ENCODE measurements at regions not wholly inside any gene's neighbourhood (a gene's known extent, or its start where the extent isn't known, plus 50 kb on each side); places are given as distances from the start of the nearest gene placed in this dataset.

DNA sequence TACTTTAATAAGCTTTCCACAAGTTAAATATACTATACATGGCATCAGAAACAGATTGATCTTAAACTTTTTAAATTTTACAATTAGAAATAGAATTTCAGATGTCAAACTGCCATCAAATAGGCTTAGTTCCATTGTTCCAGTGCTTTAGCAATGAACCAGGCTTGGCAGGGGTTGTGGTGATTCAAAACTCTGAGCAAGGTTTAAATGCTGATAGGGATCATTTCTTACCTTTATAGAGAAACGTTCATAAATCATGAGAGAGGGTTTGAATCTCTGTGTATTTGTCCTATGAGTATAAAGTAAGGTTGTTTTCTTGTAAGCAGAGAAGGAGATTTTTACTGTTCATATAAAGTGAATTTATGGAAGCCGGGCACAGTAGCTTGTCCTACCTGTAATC lies 794.5 kb upstream of the TBX3 start:
- TF ChIP-seq, protein P1, sequence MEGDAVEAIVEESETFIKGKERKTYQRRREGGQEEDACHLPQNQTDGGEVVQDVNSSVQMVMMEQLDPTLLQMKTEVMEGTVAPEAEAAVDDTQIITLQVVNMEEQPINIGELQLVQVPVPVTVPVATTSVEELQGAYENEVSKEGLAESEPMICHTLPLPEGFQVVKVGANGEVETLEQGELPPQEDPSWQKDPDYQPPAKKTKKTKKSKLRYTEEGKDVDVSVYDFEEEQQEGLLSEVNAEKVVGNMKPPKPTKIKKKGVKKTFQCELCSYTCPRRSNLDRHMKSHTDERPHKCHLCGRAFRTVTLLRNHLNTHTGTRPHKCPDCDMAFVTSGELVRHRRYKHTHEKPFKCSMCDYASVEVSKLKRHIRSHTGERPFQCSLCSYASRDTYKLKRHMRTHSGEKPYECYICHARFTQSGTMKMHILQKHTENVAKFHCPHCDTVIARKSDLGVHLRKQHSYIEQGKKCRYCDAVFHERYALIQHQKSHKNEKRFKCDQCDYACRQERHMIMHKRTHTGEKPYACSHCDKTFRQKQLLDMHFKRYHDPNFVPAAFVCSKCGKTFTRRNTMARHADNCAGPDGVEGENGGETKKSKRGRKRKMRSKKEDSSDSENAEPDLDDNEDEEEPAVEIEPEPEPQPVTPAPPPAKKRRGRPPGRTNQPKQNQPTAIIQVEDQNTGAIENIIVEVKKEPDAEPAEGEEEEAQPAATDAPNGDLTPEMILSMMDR (IDR thresholded peaks at IDR 0.05; ENCODE audit: insufficient read depth, low read length, poor library complexity, severe bottlenecking): no peak
- Histone ChIP-seq H3K27me3 (ENCODE audit: control insufficient read depth, insufficient read depth, low read length) (no peaks in the 10 kb centered on the region), H3K36me3 (ENCODE audit: control insufficient read depth, insufficient read depth, low read length) (no peaks in the 10 kb centered on the region), H3K4me3 (ENCODE audit: low read depth, low read length) (no peak overlapping the region)
- no peak for DNase-seq (ENCODE audit: low read depth)

DNA sequence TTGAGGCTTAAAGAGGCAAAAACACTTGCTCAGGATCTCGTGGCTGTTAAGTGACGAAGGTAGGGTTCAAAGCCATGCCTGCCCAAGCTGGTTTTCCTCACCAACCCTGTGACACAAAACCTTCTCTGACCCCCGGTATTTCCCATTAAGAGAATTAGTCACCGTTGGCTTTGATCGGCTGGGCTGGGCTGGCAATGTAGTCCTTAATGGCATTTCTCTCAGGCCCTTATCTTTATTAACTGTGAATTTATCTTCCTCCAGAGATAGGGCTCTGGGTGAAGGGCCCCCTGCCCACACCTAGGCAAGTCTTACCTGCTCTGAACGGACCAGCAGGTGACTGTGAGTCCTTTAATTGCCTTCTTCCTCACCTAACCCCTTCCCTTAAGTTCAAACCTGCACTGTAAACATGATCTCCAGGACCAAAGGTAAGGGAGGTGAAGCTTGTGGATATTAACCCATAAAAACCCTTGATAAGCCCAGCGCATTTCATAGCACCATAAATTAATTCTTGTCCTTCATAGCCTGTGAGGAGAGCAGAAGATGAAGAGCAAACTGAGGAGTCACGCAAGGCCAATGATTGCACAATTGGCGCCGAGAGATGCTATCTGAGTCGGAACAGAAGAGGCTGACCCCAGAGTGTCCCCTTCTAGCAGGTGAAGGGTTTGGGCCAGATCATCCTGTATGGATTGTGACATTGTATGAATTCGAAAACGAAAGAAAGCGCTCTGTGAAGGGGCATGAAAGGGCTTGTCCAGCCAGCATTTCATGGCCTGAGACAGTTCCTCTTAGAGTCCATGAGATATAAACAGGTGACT lies 790.8 kb upstream of the TBX3 start:
- no peak for DNase-seq (ENCODE audit: low read depth)
- H3K4me3 ChIP-seq (ENCODE audit: low read depth, low read length): no peak overlapping the region
- no peaks in the 10 kb centered on the region for H3K27me3 ChIP-seq (ENCODE audit: control insufficient read depth, insufficient read depth, low read length)
- H3K36me3 ChIP-seq (ENCODE audit: control insufficient read depth, insufficient read depth, low read length): no peaks in the 10 kb centered on the region
- TF ChIP-seq, protein P1 (IDR thresholded peaks at IDR 0.05; ENCODE audit: insufficient read depth, low read length, poor library complexity, severe bottlenecking): no peak

DNA sequence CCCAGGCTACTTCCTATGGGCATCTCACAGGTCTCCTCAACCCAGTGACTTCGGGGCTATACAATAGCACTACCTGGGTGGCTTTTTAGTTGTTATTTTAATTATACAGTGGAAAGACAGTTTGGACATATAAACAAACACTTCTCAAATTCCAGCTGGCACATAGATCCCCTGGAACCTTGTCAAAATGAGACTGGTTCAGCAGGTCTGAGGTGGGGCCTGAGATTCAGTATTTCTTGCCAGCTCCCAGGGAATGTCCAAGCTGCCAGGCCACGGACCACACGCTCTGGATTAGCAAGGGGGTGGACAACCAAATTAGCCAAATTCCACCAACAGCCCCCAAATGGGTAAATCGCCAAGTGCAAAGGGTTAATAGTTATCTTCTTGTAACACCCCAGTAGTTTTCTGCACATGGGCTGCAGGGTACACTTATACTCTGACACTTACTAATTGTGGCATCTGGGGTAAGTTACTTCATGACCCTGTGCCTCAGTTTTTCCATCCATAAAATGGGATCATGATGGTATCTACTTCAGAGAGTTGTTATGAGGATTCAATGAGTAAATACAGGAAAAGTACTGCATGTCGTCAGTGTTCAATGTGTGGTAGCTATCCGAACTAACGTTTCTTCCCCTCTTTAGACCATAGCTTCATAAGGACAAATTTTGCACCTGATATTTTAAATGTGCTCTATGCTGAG lies 789.4 kb upstream of the TBX3 start:
- H3K27me3 ChIP-seq (ENCODE audit: control insufficient read depth, insufficient read depth, low read length): no peaks in the 10 kb centered on the region
- TF ChIP-seq, protein P1 (IDR thresholded peaks at IDR 0.05; ENCODE audit: insufficient read depth, low read length, poor library complexity, severe bottlenecking): no peak
- no peak overlapping the region for H3K4me3 ChIP-seq (ENCODE audit: low read depth, low read length)
- H3K36me3 ChIP-seq (ENCODE audit: control insufficient read depth, insufficient read depth, low read length): no peaks in the 10 kb centered on the region
- DNase-seq (ENCODE audit: low read depth): no peak

DNA sequence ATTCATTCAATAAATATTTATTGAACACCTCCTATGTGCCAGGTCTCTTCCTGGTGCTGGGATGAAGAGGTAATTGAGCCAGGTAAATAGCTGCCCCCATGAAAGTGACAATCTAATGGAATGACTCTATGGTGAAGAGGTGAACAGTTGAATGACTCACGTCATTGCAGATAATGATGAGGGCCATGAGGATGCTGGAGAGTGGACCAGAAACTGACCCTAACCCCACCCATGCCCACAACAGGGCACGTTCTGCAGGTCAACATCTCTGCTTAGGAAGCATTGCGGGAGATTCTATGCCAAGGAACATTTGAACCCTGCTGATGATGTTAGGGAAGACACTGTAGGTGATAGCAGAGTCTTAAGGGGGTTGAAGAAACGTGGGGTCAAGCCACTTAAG lies 788.9 kb upstream of the TBX3 start:
- TF ChIP-seq, protein P1 (IDR thresholded peaks at IDR 0.05; ENCODE audit: insufficient read depth, low read length, poor library complexity, severe bottlenecking): no peak
- H3K4me3 ChIP-seq (ENCODE audit: low read depth, low read length): no peak overlapping the region
- DNase-seq (ENCODE audit: low read depth): no peak
- no peaks in the 10 kb centered on the region for H3K36me3 ChIP-seq (ENCODE audit: control insufficient read depth, insufficient read depth, low read length)
- no peaks in the 10 kb centered on the region for H3K27me3 ChIP-seq (ENCODE audit: control insufficient read depth, insufficient read depth, low read length)

DNA sequence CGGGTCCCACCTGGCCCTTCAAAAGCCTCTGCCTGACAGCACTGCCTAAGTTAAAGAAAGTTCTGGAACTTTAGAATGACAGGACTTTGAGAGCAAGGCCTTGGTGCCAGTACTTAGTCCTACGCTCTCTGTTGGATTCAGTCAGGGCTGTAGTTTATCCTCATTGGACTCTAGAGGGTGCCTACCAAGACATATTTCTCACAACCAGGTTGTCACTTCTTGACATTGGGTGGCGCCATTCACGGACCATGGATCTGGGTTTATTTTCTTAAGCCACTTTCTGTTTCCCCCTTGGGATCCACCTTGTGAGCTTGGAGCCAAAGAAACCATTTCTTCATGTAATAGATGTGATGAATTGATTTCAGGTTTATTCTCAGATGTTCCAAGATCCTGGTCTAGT lies 787.0 kb upstream of the TBX3 start:
- Histone ChIP-seq H3K36me3 (ENCODE audit: control insufficient read depth, insufficient read depth, low read length) (no peaks in the 10 kb centered on the region), H3K4me3 (ENCODE audit: low read depth, low read length) (no peak overlapping the region), H3K27me3 (ENCODE audit: control insufficient read depth, insufficient read depth, low read length) (no peaks in the 10 kb centered on the region)
- DNase-seq (ENCODE audit: low read depth): no peak
- TF ChIP-seq, protein P1 (IDR thresholded peaks at IDR 0.05; ENCODE audit: insufficient read depth, low read length, poor library complexity, severe bottlenecking): no peak

Data from kidney epithelial cell (primary cell).